Activated CD4-positive, alpha-beta T cell treated with anti-CD3 and anti-CD28 coated beads, Interleukin-2, amount 50 U/mL, for 16 hours (primary cell): ENCODE measurements at regions not wholly inside any gene's neighbourhood (a gene's known extent, or its start where the extent isn't known, plus 50 kb on each side); places are given as distances from the start of the nearest gene placed in this dataset.
A peak's percentile ranks its signal among the peaks of the same experiment; 100 is the strongest.
"Not testable (repeated sequence)": the region's sequence is repeated elsewhere in the genome, so short reads cannot be mapped to it uniquely, and the experiment has no call there.

ENCODE experiments used
- DNase-seq: peaks from one replicate; pipeline ENCODE4 v3.0.0-alpha.2; 2020

DNA sequence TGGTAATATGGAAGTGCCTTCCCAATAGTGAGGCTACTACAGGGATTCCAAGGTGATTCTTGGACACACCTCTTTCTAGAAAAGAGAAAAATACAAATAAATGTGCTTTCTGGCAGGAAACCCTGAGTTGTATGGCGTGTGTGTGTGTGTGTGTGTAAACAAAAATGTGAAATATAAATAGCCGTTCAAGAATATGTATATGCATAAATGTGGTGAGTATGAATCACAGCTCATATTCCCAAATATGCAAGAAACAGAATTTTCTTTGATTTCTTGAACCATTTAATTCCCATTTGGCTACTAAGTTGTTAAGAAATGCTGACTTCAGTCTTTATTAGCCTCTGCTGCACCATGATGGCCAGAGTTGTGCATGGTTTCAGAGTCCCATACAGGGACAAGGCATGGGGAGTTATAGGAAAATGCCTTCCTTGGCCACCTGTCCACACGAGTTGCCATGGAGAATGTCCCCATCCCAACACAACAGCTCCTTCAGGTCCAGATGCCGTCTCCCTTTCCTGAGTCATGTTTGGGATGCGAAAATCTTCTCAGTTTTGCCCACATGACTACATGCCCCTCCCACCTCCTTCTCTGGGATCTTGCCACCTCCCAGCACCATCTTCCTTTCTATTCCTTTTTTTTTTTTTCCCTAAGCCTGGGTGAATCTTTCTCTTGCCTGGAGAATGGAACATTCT is 312.4 kb upstream of the ECI2 start:
- DNase-seq: no peak

DNA sequence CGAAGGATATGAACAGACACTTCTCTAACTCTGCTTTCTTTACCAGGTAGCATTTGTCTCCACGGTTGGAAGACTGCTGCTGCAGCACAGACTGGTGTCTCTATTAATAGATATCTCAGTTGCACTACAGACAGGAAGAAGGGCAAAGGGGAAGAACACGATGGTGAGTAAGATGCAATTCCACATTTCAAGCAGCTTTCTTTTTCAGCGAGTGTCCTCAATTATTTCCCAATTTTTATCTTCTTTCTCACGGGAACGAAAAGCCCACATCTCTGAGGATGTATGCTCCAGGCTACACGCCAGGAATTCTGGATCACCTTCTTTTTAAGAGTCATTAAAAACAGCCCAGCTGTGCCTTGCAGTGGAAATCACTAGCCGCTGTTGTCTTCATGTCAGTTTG is 311.6 kb upstream of the ECI2 start:
- DNase-seq: no peak

DNA sequence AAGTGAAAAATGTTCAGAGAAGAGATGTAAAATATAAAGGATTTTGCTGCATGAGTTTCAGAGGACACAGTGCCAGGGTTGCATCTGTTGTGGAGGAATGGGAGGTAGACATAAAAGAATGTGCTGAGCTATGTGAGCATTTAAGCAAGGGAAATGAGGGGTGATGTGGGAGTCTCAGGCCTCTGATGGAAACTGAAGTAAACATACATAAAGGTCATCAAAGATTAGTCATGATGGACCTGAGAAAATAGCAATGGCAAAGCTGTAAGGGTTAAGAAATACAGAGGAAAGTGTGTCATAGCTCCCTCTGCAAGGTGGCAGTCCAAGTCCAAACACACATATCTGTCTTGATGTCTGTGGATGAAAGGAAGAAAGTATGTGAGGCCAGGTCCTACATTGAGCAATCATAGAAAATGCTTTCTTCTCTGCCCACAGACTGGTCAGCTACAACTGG is 306.6 kb upstream of the ECI2 start:
- DNase-seq: no peak

GRCh38 chr6:4439159-4439558 is 303.8 kb upstream of the ECI2 start:
- DNase-seq: no peak

GRCh38 chr6:4437342-4437741 is 302.0 kb upstream of the ECI2 start:
- no peak for DNase-seq

DNA sequence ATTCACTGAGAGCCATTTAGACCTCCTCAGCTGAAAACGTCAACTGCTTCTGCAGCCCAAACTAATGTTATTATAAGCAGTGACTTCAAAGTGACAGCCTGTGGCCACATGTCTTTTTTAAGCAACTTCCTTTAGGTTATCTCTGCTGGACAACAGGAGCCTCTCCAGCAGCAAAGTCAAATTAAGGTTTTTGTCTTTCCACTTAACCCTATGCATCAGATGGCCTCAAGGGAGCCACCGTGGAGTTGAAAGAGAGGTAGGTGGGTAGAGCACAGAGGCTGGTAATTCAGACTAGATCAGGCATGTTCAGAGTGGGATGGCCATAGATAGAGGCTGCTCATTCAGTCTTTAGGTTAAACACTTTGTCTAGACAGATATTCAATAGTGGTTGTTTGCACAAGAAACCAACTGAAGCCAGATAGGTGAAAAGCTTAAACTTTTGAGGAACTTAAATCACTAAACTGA is 300.6 kb upstream of the ECI2 start:
- no peak for DNase-seq

DNA sequence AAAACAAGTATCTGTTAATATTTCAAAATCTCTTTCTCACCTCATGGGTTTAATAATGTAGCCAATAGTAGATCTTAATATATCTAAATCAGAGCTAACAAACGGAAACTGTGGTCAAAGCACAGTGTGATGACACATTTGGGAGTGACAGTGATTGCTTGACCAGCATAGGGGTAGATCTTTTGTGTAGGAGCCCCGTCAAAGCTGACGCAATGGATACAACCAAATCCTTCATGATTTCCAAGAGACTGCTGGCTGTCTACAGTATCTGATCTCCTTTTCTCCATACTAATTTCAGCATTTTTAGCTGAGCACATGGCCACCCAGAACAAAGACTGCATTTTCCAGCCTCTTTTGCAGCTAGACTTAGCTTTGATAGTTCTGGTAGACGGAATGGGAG is 299.3 kb upstream of the ECI2 start:
- DNase-seq: no peak

DNA sequence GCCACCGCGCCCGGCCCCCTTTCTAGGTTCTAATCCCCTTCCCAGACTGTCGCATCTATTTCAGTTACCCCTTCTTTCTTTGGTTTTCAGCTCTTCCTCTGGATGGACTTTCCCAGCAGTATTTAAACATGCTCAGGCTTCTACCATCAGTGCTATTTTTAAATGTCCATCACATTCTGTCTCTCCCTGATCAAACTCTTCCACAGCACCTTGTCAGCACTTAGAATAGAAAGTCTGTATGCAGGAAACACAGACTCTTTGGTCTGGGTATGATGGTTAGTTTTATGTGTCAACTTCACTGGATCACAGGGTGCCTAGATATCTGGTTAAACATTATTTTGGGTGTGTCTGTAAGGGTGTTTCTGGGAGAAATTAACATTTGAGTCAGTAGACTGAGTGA is 297.8 kb upstream of the ECI2 start:
- DNase-seq: no peak

DNA sequence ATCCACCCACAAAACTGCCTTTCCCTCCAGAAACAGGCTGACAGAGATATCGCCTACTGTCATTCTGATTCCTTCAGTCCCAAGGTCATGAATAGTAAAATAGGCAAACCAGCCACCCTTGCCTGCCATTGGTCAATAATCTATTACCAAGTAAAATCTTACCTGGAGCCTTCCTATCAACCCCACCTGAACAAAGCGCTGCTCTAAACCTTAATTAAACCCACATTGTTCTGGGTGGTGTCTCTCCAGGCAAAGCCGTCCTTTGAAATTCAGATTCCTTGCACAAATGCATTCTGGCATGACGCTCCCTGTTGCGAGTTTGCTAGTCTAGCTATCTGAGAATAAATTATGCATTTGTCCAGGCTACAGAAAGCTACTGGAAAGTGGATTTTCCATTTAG is 291.6 kb upstream of the ECI2 start:
- DNase-seq: no peak

DNA sequence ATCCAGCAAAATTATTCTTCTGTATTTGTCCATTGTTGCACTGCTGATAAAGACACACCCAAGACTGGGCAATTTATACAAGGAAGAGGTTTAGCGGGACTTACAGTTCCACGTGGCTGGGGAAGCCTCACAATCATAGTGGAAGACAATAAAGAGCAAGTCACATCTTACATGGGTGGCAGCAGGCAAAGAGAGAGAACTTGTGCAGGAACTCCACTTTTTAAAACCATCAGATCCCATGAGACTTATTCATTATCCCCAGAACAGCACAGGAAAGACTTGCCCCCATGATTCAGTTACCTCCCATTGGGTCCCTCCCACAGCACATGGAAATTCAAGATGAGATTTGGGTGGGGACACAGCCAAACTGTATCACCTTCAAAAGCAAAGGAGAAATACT is 286.5 kb upstream of the ECI2 start:
- DNase-seq: no peak

DNA sequence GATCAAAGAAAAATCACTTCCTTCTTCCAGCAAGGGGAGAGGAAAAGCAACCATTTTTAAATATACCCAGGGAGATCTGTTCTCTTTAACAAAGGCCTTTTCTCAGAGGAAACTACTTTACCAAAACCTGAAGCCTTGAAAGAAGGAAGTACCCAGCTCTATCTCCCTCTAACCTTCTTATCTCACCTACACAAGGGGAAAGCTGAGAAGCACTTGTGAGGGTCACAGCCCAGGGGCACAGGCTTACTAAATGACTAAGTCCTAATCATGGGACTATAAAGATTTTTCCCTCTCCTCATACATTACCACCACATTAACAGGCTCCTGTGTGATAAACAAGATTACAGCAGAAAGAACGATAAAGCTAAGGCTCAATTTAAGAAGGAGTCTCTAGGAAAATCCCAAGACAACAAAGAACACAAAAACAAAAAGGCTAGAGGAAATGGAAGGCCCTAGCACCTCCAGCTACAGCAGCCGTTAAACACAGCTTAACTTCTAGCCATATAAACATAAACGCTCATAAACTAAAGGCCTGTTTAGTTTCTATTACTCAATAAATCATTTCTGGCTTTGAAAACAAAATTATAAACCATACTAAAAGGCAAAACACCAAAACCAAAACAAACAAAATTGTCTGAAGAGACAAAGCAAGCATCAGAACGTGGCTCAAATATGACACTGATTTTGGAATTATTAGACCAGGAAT is 284.9 kb upstream of the ECI2 start:
- DNase-seq: no peak

DNA sequence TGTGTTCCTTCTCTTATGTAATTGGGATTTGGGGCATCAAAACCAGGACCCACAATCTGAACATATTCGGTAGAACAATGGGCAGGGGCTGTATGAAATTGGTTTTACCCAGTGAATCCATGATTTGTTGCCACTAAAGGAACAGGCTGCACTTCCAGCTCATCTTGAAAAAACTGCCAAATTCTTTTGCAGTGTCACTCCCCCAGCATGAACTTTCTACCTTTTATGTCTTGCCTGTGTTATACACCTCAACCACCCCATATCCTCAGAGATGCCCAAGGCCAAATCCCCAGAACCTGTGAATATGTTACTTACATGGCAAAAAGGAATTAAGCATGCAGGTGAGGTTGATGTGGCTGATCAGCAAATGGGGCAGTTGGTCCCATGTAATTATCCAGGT is 280.2 kb upstream of the ECI2 start:
- no peak for DNase-seq

- DNase-seq: not testable (repeated sequence)
Observed at GRCh38 chr6:4414078-4414477, 278.7 kb upstream of the ECI2 start.

GRCh38 chr6:4413073-4413472 is 277.7 kb upstream of the ECI2 start:
- no peak for DNase-seq

- DNase-seq: no peak
Observed at GRCh38 chr6:4412488-4412887, 277.1 kb upstream of the ECI2 start.

- no peak for DNase-seq
Observed at GRCh38 chr6:4412077-4412476, 276.7 kb upstream of the ECI2 start.

DNA sequence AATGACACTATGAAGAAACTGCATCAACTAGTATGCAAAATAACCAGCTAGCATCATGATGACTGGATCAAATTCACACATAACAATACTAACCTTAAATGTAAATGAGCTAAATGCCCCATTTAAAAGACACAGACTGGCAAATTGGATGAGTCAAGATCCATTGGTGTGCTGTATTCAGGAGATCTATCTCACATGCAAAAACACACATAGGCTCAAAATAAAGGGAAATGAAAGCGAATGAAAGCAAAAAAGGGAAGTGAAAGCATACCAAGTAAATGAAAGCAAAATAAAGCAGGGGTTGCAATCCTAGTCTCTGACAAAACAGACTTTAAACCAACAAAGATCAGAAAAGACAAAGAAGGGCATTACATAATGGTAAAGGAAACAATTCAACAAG is 272.3 kb upstream of the ECI2 start:
- DNase-seq: not testable (repeated sequence)

GRCh38 chr6:4405621-4406212 is 270.3 kb upstream of the ECI2 start:
- DNase-seq: no peak

DNA sequence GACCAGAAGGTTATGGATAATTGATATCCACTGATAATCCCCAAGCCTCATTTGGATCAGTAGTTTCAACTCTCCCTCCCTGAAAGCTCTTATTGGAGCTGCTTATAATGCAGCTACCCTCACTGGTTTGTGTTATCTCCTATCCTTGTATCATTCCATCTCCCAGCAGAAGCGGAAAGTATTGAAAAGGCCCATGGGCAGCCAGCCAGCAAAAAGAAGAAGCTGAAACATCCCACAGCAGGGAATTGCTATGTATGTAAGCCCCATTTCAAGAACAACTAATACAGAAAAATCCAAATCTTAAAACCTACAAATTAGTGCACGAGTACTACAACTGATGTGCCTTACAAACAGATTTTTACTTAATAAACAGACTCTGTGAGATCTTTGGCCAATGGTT is 269.0 kb upstream of the ECI2 start:
- no peak for DNase-seq

DNA sequence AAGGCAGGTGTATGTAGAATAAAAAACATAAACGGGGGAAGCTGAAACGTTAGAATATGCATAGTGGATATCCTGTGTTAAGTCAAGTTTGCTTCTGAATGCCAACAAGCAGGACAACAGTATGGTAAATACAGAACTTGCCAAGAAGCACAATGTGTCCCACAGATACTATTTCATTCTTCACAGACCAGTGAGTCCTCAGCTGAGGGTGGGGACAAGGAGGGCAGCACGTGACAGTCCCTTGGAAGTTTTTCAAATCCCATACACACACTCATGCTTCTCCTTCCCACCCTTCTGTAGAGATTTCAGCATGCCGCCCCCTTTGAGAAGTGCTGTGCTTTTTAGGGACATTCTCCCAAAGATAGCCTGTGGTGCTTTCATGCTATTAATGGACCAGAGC is 268.5 kb upstream of the ECI2 start:
- no peak for DNase-seq

GRCh38 chr6:4403023-4403752 is 267.8 kb upstream of the ECI2 start:
- DNase-seq: no peak

GRCh38 chr6:4402477-4402976 is 267.2 kb upstream of the ECI2 start:
- peak; percentile 11 for DNase-seq
